Left hindlimb (tissue), 1 donor: ENCODE measurements at regions not wholly inside any gene's neighbourhood (a gene's known extent, or its start where the extent isn't known, plus 50 kb on each side); places are given as distances from the start of the nearest gene placed in this dataset.
"Not testable (repeated sequence)": the region's sequence is repeated elsewhere in the genome, so short reads cannot be mapped to it uniquely, and the experiment has no call there.

ENCODE experiments used
- DNase-seq: peaks from one replicate; pipeline ENCODE4 v3.0.0-alpha.2; 2018

DNA sequence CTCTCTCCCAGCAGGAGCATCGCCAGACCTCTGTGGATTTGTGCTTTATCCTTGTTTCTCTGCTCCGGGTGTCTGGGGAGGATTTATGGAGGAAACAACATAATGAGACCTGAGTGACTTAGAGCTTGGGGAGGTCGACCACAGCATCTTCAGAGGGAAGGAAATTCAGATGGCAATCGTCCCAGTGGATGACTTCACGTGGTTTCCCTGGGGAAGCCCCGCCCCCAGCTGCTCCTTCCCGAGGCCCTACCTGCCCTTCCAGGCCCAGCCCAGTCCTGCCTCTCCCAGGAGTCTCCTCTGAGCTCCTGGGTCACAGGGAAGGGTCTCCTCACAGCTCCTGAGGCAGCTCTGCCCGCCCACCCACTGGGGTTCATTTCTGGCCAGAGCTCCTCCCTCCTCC is 430.3 kb upstream of the SULF2 start:
- no peak for DNase-seq

DNA sequence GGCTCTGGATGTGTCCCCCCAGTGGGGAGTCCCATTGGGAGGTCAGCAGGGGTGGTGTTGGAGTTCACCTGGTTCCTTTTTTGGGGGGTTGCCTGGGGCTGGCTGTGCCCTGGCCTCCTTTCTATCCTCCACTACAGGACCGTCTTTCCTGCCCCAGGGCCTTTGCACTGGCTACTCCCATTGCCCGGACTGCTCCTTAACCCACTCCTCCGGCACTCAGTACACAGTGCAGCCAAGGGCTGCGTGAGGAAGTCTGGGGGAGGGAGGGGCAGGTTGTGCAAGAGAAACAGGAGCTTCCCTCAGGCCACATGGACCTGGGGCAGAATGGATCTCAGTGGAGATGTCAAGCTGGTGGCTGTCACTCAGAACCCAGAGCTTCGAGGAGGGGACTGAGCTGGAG is 429.3 kb upstream of the SULF2 start:
- no peak for DNase-seq

DNA sequence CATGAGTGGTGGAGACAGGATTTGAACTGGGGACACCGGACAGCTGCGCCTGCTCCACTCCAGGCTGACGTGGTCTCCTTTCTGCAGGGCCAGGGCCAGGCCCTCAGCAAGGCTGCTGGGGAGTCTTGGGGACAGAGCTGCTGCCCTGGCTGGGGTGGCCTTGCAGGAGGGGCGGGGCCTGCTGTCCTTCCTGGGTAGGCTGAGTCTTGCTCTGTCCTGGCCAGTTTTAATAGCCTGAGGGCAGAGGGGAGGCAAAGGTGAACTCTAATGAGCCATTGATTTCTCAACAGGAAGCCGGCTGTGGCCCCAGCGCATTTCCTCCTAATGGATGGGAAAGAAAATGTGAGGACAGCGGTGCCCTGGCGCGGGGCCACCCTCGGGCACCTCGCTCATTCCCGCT is 428.4 kb upstream of the SULF2 start:
- not testable (repeated sequence) for DNase-seq

DNA sequence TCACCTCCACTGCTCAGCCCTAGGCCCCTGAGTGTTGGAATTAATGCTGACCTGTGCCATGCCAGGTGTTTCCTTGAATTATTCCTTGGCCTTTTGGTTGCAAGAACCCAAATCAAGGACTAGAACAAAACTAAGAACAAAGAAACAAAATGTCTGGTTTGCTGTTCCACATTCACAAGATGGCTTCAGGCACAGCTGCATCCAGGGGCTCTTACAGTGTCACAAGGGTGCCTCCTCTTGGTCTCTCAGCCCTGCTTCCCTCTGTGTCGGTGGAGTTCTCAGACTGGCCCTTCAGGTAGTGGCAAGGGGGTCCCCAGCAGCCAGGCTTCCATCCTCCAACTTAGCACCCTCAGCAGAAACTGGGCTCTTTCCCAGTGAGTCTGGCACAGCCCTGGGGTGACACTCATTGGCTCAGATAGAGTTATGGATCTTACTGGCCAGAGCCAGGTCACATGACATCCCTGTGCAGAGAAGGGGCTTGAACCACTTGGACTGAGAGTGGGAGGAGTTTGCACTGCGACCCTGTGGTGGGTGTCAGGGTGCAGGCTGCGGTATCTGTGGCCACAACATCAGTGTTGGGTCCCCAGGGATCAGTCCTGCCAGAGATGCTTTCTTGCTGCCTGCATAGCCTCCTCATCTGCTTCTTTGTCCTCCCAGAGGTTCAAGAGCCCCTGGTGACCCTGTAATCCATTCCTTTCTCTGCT is 427.7 kb upstream of the SULF2 start:
- no peak for DNase-seq

GRCh38 chr20:48211847-48212246 is 426.6 kb upstream of the SULF2 start:
- no peak for DNase-seq

DNA sequence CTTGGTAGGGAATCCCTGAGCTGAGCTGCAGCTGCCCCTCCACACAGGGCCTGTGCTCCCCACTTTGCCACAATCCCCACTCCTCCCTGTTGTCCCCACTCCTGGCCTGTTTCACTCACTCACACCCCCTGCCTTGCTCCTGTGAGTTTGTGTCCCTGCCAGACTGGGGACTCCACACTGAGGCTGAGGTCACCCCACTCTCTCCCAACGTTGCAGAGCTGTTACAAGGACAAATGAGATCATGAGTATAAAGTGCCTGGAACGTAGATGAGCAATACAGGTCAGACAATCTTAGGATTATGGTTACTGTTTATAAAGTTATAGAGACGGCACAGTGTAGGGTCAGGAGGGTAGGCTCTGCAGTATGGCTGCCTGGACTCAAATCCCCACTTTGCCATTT is 426.0 kb upstream of the SULF2 start:
- DNase-seq = no peak

GRCh38 chr20:48210111-48211027 is 425.1 kb upstream of the SULF2 start:
- no peak for DNase-seq

DNA sequence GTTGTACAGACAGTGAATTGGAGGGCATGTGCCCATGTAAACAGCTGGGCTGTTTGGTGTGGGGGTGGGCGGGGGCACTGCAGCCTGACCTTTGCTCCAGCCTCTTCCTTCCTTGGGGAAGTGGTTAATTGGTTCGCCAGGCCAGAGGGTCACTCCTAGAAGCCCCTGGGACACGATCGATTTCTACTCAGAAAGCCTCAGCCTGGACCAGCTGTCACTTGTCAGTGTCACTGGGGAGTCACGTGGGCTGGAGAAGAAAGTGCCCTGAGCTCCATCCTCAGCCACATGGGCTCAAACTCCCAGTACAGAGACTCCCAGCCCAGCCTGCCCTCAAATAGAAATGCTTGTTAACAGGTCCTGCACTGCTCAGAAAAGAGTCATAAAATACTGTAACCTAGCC is 423.8 kb upstream of the SULF2 start:
- no peak for DNase-seq

DNA sequence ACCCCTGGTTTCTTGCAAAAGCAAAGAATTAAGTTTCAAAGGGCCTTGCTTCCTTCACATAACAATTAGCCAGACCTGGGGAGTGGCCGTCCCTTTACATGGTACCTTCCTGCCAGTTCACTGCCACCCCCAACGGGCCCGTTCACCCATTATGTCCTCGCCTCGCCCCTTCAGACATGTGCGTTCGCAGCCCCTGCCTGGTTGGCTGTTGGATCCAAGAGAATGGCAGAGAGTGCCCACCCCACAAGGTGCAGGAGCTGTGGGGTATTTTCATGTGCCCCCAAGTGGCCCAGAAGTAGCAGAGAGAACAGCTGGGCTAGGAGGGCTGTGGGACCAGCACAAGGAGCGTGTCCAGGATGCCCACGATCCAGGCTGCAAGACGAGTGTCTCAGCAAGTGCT is 422.9 kb upstream of the SULF2 start:
- DNase-seq = no peak

- DNase-seq = no peak
Observed at GRCh38 chr20:48207505-48207904, 422.2 kb upstream of the SULF2 start.

GRCh38 chr20:48205786-48206185 is 420.5 kb upstream of the SULF2 start:
- DNase-seq = no peak

GRCh38 chr20:48205281-48205782 is 420.1 kb upstream of the SULF2 start:
- DNase-seq = no peak

- no peak for DNase-seq
Observed at GRCh38 chr20:48204499-48204898, 419.2 kb upstream of the SULF2 start.

DNA sequence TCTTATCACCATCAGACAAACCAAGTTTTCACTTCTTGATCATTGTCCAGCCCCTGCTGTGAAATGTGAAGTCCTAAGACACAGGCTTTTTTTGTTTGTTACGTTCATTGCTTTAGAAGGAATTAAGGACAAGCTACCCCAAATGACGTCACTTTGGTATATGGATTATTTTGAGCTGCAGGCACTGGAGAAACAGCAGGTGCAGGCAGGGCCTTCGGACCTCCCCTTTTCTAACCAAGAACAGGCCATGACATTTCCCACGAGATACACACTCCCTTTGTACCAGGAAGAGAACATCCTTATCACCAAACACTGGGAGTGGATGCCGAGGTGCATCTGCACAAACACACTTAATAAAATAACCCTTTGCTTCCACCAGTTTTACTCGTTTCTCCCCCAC is 418.0 kb upstream of the SULF2 start:
- DNase-seq = no peak

GRCh38 chr20:48202334-48203113 is 417.2 kb upstream of the SULF2 start:
- no peak for DNase-seq

DNA sequence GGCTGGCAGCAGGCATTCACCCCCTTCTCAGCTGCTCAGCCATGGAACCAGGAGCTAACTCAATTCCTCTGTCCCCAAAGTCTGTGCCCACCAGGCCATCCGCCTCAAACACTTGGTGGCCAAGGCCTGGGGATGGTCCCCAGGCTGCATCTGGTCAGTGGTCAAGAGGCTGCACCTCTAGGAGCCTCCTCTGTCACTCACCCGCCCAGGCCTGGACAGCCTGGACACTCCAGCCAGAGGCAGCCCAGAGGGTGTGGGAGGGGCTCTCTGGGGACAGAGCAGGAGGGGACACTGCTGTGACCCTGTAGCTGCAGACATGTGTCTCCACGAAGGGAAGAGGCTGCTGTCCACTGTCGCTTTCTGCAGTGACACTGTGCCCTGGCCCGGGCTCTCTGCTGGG is 416.6 kb upstream of the SULF2 start:
- DNase-seq = no peak

DNA sequence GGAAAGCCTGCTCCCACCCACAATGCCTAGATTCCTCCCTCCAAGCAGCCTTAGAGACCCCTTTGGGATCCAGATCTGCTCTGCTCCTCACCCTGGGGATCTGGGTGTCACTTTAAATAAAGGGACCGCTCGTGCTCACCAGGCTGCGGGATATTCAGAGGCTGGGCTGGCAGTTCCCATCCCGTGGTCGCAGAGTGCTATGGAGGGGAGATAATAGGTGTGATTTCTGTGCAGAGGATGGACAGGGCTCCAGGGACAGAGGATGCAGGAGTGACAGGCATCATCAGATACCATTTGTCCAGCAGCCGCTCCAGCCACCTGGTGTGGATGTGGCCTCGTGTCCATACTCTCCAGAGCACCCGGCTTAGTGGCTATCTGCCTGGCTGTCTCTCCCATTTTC is 415.9 kb upstream of the SULF2 start:
- DNase-seq = no peak

DNA sequence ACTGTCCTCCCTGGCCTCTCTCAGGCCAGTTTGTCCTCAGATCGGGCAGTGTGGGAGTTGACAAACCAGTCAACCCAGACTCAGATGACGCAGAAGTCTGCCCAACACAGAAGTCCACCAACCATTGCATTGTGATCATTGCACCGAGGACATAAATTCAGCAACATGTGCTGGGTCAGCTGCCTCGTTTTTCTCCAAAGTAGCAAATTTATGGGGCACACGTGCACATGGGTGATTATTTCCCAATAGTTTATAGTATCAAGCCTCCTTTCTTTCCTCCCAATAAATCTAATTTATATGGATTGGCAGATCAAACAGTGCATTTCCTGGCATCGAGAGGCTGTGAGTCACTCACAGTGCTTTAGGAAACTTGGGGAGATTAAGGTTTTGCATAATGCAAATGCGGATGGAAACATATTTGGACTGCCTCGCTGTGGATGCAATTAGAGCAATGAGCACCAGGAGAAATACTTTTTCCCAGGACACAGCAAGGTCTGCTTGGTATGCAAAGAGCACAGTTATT is 413.7 kb upstream of the SULF2 start:
- DNase-seq = no peak

DNA sequence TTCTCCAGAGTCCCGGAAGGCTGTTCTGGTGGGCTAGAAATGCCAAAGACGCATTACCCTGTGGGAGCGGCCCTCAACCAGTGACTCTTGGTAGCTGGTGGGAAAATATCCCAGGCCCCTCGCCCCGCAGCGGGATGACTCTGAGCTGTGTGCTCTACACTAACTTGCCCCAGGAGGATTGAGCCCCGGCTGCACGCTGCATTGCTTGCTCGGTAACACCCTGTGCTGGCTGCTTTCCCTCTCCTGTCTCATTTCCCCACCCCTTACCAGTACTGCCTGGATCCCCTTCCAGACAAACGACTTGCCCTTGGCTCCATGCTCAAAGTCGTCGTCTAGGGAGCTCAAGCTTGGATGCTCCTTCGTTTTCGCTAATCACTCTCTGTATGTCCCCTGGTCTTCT is 411.8 kb upstream of the SULF2 start:
- DNase-seq = no peak

- no peak for DNase-seq
Observed at GRCh38 chr20:48196486-48196885, 411.2 kb upstream of the SULF2 start.

DNA sequence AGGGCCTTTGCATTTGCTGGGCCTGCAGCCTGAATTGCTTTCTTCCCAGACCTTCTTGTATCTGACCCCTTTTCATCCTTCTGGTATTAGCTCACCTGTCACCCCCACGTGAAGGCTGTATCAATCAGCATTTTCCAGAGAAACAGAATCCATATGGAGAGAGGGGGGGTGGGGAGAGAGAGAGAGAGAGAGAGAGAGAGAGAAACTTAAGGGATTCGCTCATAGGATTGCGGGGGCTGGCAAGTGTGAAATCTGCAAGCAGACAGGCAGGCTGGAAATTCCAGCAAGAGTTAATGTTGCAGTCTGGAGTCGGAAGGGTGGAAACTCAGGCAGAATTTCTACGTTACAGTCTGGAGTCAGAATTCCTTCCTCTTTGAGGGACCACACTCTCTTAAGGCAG is 410.7 kb upstream of the SULF2 start:
- no peak for DNase-seq

- DNase-seq = no peak
Observed at GRCh38 chr20:48195121-48195870, 410.0 kb upstream of the SULF2 start.
